Calu3 (cell line): ENCODE measurements at regions not wholly inside any gene's neighbourhood (a gene's known extent, or its start where the extent isn't known, plus 50 kb on each side); places are given as distances from the start of the nearest gene placed in this dataset.

ENCODE experiments used
- BruUV-seq: library from RNA; stranded (reverse); fragments of 400-500 nt; replicated peaks from 2 replicates; lab custom pipeline; 2021; lab: Mats Ljungman, UMichigan
- CTCF ChIA-PET: fragments of 300-600 bp; sonication (Branson Sonifier 250); formaldehyde crosslinking; loops from one replicate; lab custom pipeline; 2022; ENCODE audit warnings: antibody characterized with exemption; lab: Charles Lee
- DNase-seq: peaks from one replicate; pipeline ENCODE4 v3.0.0; 2022
- H3K27ac Mint-ChIP-seq: one replicate; pipeline ENCODE4 v1.8.0; 2022; ENCODE audit warnings: mixed read lengths; ENCODE audit not compliant: unreplicated experiment
- H3K27me3 Mint-ChIP-seq: one replicate; pipeline ENCODE4 v1.8.0; 2022; ENCODE audit warnings: mixed read lengths; ENCODE audit not compliant: unreplicated experiment
- H3K36me3 Mint-ChIP-seq: one replicate; pipeline ENCODE4 v1.8.0; 2022; ENCODE audit warnings: mild to moderate bottlenecking, moderate library complexity, mixed read lengths; ENCODE audit not compliant: insufficient read depth, unreplicated experiment
- H3K4me1 Mint-ChIP-seq: one replicate; pipeline ENCODE4 v1.8.0; 2022; ENCODE audit warnings: mild to moderate bottlenecking, low read depth, mixed read lengths; ENCODE audit not compliant: unreplicated experiment
- H3K4me3 Mint-ChIP-seq: one replicate; pipeline ENCODE4 v1.8.0; 2022; ENCODE audit warnings: mild to moderate bottlenecking, low read depth, moderate library complexity, mixed read lengths; ENCODE audit not compliant: unreplicated experiment
- H3K9me3 Mint-ChIP-seq: one replicate; pipeline ENCODE4 v1.8.0; 2022; ENCODE audit warnings: low read depth, mixed read lengths; ENCODE audit not compliant: unreplicated experiment
- intact Hi-C: fragments of 100-400 bp; cut with micrococcal nuclease; formaldehyde crosslinking; loops from one replicate; pipeline ENCODE4 v1.10.0; 2022; ENCODE audit not compliant: unreplicated experiment
- TF ChIP-seq, protein P1 (sequence below): fragments of 200-600 bp; IDR thresholded peaks from one replicate; pipeline ENCODE4 v1.8.0; 2022; ENCODE audit warnings: antibody characterized with exemption; ENCODE audit not compliant: unreplicated experiment

- no TSS peak for BruUV-seq
- Mint-ChIP-seq H3K4me3 (no peak overlapping the region), H3K27ac (no peak overlapping the region), H3K27me3 (no peaks in the 10 kb centered on the region), H3K36me3 (no peaks in the 10 kb centered on the region), H3K4me1 (peaks cover 28% of the 10 kb centered on the region), H3K9me3 (no peaks in the 10 kb centered on the region)
- intact Hi-C loops: no loop called here
- CTCF ChIA-PET: no interaction called here
- DNase-seq: no peak
- TF ChIP-seq, protein P1, sequence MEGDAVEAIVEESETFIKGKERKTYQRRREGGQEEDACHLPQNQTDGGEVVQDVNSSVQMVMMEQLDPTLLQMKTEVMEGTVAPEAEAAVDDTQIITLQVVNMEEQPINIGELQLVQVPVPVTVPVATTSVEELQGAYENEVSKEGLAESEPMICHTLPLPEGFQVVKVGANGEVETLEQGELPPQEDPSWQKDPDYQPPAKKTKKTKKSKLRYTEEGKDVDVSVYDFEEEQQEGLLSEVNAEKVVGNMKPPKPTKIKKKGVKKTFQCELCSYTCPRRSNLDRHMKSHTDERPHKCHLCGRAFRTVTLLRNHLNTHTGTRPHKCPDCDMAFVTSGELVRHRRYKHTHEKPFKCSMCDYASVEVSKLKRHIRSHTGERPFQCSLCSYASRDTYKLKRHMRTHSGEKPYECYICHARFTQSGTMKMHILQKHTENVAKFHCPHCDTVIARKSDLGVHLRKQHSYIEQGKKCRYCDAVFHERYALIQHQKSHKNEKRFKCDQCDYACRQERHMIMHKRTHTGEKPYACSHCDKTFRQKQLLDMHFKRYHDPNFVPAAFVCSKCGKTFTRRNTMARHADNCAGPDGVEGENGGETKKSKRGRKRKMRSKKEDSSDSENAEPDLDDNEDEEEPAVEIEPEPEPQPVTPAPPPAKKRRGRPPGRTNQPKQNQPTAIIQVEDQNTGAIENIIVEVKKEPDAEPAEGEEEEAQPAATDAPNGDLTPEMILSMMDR: no peak
Observed at GRCh38 chr11:34566736-34567135, 53.1 kb upstream of the ELF5 start.

GRCh38 chr11:34567733-34568132 lies 53.2 kb upstream of the EHF start:
- H3K4me1 Mint-ChIP-seq: peaks cover 28% of the 10 kb centered on the region
- H3K27me3 Mint-ChIP-seq: no peaks in the 10 kb centered on the region
- H3K27ac Mint-ChIP-seq: no peak overlapping the region
- CTCF ChIA-PET: no interaction called here
- no peak for DNase-seq
- H3K4me3 Mint-ChIP-seq: no peak overlapping the region
- no TSS peak for BruUV-seq
- no peaks in the 10 kb centered on the region for H3K9me3 Mint-ChIP-seq
- intact Hi-C loops: no loop called here
- H3K36me3 Mint-ChIP-seq: no peaks in the 10 kb centered on the region
- TF ChIP-seq, protein P1: no peak

DNA sequence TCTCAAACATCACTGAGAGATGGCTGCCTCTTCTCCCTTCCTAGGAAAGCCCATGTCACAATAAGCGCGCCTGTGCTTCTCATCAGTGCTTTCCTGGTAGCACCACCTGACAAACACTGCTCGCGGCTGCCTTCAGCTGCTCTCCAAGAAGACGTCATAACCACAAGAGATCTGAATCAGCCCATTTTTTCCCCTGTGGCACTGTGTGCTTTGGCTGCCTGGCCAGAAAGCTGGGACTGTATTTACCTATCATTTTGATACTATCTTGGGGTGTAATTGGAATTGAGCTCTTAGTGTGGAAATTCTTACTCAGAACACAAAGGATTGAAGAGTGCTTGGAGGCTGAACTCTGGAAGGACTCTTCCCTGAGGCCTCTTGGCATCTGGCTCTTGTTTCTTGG lies 50.3 kb upstream of the EHF start:
- intact Hi-C loops: no loop called here
- peaks cover 10% of the 10 kb centered on the region for H3K4me1 Mint-ChIP-seq

More for the DNA sequence above, 50.3 kb upstream of the EHF start:
- CTCF ChIA-PET: interaction anchor here (0.6 to 0.8 kb wide), 2 partner anchors 15 to 86 kb away, joined by 3 read pairs; no protein-coding TSS in a partner anchor
- no peak for DNase-seq
- no peak overlapping the region for H3K27ac Mint-ChIP-seq
- TF ChIP-seq, protein P1: no peak
- no peak overlapping the region for H3K4me3 Mint-ChIP-seq
- H3K27me3 Mint-ChIP-seq: peaks cover 4% of the 10 kb centered on the region
- no TSS peak for BruUV-seq
- H3K36me3 Mint-ChIP-seq: no peaks in the 10 kb centered on the region
- no peaks in the 10 kb centered on the region for H3K9me3 Mint-ChIP-seq
